CD4-positive, alpha-beta T cell (primary cell): ENCODE measurements at regions not wholly inside any gene's neighbourhood (a gene's known extent, or its start where the extent isn't known, plus 50 kb on each side); places are given as distances from the start of the nearest gene placed in this dataset.

ENCODE experiments used
- ATAC-seq: fragments of 200-7000 bp; cut with Tn5 transposase; one replicate; pipeline ENCODE4 v1.10.0; 2022; ENCODE audit warnings: mild to moderate bottlenecking; ENCODE audit not compliant: poor library complexity
- CTCF ChIA-PET: fragments of 350-600 bp; sonication (Branson Sonifier 250); formaldehyde crosslinking; loops from one replicate; lab custom pipeline; 2021; ENCODE audit warnings: antibody characterized with exemption, inconsistent platforms; lab: Charles Lee
- POLR2A ChIA-PET: fragments of 350-600 bp; sonication (Branson Sonifier 250); formaldehyde crosslinking; loops from one replicate; lab custom pipeline; 2021; ENCODE audit warnings: antibody characterized with exemption, inconsistent platforms; lab: Charles Lee
- DNase-seq, 14 experiments: peaks; one replicate each; pipeline ENCODE4 v3.0.0-alpha.2; 2013 to 2020; ENCODE audit warnings: mixed read lengths in 2 of 14
- H3K27ac ChIP-seq, 2 donors: one replicate each; pipeline versions ENCODE4 v1.5.1 to v1.7.0; 2013; ENCODE audit warnings: low read length in 2 of 2, low read depth in 1 of 2, mild to moderate bottlenecking in 1 of 2
- H3K27me3 ChIP-seq, 2 experiments: 1 replicate in 1 of 2; 2 replicates in 1 of 2; pipeline versions ENCODE4 v1.6.1 to v1.7.0; 2013; ENCODE audit warnings: low read length in 2 of 2, control low read depth in 1 of 2, mild to moderate bottlenecking in 1 of 2, moderate library complexity in 1 of 2; ENCODE audit not compliant: insufficient read depth in 2 of 2, control insufficient read depth in 1 of 2
- H3K36me3 ChIP-seq: one replicate; pipeline ENCODE4 v1.6.1; 2013; ENCODE audit warnings: low read length, control low read depth; ENCODE audit not compliant: insufficient read depth
- H3K4me1 ChIP-seq: one replicate; pipeline ENCODE4 v1.6.1; 2013; ENCODE audit warnings: low read length, control low read depth; ENCODE audit not compliant: insufficient read depth
- H3K4me3 ChIP-seq: one replicate; pipeline ENCODE4 v1.5.1; 2013; ENCODE audit warnings: mild to moderate bottlenecking, low read length, moderate library complexity
- H3K9me3 ChIP-seq, 2 experiments: 1 replicate in 1 of 2; 2 replicates in 1 of 2; pipeline versions ENCODE4 v1.6.1 to v1.7.0; 2013; ENCODE audit warnings: low read length in 2 of 2, mild to moderate bottlenecking in 2 of 2, control low read depth in 1 of 2, moderate library complexity in 1 of 2; ENCODE audit not compliant: control insufficient read depth in 1 of 2, insufficient read depth in 1 of 2
- H3K27ac Mint-ChIP-seq: one replicate; pipeline ENCODE4 v1.8.0; 2020; ENCODE audit warnings: mixed read lengths
- H3K27me3 Mint-ChIP-seq: one replicate; pipeline ENCODE4 v1.8.0; 2021; ENCODE audit warnings: mixed read lengths
- H3K36me3 Mint-ChIP-seq: one replicate; pipeline ENCODE4 v1.8.0; 2021; ENCODE audit warnings: low read depth, mixed read lengths
- H3K4me1 Mint-ChIP-seq: one replicate; pipeline ENCODE4 v1.8.0; 2021; ENCODE audit warnings: low read depth, mixed read lengths
- H3K4me3 Mint-ChIP-seq: one replicate; pipeline ENCODE4 v1.8.0; 2020; ENCODE audit warnings: mild to moderate bottlenecking, mixed read lengths
- H3K9me3 Mint-ChIP-seq: one replicate; pipeline ENCODE4 v1.8.0; 2020; ENCODE audit warnings: mixed read lengths
- intact Hi-C, 2 experiments: fragments of 100-400 bp; cut with DNase I in 1 of 2; cut with micrococcal nuclease in 1 of 2; formaldehyde crosslinking; loops; one replicate each; pipeline versions ENCODE4 v1.15.1 to v1.9.0; 2023 to 2025; cut with DNase I, micrococcal nuclease
- TF ChIP-seq, protein P1 (sequence below): fragments of 200-600 bp; IDR thresholded peaks from one replicate; pipeline ENCODE4 v1.8.0; 2022; ENCODE audit warnings: antibody characterized with exemption, mild to moderate bottlenecking

DNA sequence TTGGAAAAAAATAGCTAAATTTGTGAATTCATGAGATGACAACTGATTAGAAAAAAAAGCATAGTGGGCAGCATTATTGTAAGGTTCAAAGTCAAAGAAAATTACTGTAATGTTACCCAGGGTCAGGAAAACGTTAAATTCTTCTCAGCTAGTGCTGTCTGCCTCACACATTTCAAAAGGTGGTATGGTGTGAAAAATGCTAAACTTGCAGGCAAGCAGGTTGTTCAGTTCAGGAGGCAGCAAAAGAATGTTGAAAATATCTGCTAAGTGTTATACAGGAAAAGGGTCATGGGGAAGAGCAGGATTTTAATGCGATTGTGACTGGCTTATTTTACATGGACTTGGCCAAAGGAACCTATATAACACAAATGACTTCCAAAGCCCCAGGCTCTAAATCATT lies 232.5 kb upstream of the NDST3 start:
- Mint-ChIP-seq H3K27me3 (no peaks in the 10 kb centered on the region), H3K4me3 (no peak overlapping the region), H3K27ac (no peak overlapping the region), H3K9me3 (no peaks in the 10 kb centered on the region), H3K4me1 (no peaks in the 10 kb centered on the region), H3K36me3 (no peaks in the 10 kb centered on the region)
- no peaks in the 10 kb centered on the region for H3K36me3 ChIP-seq
- intact Hi-C loops: no loop called here
- H3K27ac ChIP-seq: no peak overlapping the region
- ATAC-seq: no peak
- no peaks in the 10 kb centered on the region for H3K27me3 ChIP-seq
- H3K4me1 ChIP-seq: no peaks in the 10 kb centered on the region
- CTCF ChIA-PET: no interaction called here
- POLR2A ChIA-PET: no interaction called here
- TF ChIP-seq, protein P1, sequence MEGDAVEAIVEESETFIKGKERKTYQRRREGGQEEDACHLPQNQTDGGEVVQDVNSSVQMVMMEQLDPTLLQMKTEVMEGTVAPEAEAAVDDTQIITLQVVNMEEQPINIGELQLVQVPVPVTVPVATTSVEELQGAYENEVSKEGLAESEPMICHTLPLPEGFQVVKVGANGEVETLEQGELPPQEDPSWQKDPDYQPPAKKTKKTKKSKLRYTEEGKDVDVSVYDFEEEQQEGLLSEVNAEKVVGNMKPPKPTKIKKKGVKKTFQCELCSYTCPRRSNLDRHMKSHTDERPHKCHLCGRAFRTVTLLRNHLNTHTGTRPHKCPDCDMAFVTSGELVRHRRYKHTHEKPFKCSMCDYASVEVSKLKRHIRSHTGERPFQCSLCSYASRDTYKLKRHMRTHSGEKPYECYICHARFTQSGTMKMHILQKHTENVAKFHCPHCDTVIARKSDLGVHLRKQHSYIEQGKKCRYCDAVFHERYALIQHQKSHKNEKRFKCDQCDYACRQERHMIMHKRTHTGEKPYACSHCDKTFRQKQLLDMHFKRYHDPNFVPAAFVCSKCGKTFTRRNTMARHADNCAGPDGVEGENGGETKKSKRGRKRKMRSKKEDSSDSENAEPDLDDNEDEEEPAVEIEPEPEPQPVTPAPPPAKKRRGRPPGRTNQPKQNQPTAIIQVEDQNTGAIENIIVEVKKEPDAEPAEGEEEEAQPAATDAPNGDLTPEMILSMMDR: no peak
- H3K9me3 ChIP-seq: no peaks in the 10 kb centered on the region
- H3K4me3 ChIP-seq: no peak overlapping the region
- DNase-seq: no peak

DNA sequence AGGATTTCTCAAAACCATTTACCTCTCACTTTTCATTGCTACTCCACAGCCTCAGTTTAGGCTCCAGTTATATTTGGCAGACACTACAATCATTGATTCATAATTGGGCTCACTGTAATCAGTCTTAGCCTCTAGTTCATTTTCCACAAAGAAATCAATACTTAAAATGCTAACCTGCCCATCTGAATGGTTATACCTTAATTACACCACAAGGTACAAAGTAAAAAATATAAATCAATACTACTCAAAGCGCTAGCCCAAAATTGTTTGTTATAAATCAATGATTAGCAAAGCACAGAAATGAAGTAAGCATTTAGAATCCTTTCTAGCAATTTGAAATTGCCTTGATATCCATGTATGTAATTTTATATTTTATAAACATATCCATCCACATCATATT lies 222.6 kb upstream of the NDST3 start:
- TF ChIP-seq, protein P1: no peak
- CTCF ChIA-PET: interaction anchor here (1.2 kb wide), 1 partner anchor 18 kb away, joined by 3 read pairs; no protein-coding TSS in a partner anchor
- H3K27me3 ChIP-seq: no peaks in the 10 kb centered on the region
- intact Hi-C loops: no loop called here
- Mint-ChIP-seq H3K27me3 (no peaks in the 10 kb centered on the region), H3K36me3 (no peaks in the 10 kb centered on the region), H3K4me3 (no peak overlapping the region), H3K9me3 (no peaks in the 10 kb centered on the region), H3K27ac (no peak overlapping the region), H3K4me1 (no peaks in the 10 kb centered on the region)
- no peaks in the 10 kb centered on the region for H3K9me3 ChIP-seq
- no peaks in the 10 kb centered on the region for H3K4me1 ChIP-seq
- DNase-seq (no peak), ATAC-seq (no peak)
- no peaks in the 10 kb centered on the region for H3K36me3 ChIP-seq
- H3K4me3 ChIP-seq: no peak overlapping the region
- POLR2A ChIA-PET: no interaction called here
- H3K27ac ChIP-seq: no peak overlapping the region

GRCh38 chr4:117814277-117815246 lies 219.7 kb upstream of the NDST3 start:
- no peak overlapping the region for H3K27ac Mint-ChIP-seq
- Histone ChIP-seq H3K4me3 (no peak overlapping the region), H3K4me1 (no peaks in the 10 kb centered on the region), H3K27ac (no peak overlapping the region), H3K9me3 (no peaks in the 10 kb centered on the region), H3K36me3 (no peaks in the 10 kb centered on the region), H3K27me3 (no peaks in the 10 kb centered on the region)
- no peaks in the 10 kb centered on the region for H3K27me3 Mint-ChIP-seq
- POLR2A ChIA-PET: no interaction called here
- no peak for DNase-seq
- H3K36me3 Mint-ChIP-seq: no peaks in the 10 kb centered on the region
- CTCF ChIA-PET: no interaction called here
- no peaks in the 10 kb centered on the region for H3K9me3 Mint-ChIP-seq
- intact Hi-C loops: no loop called here
- no peak overlapping the region for H3K4me3 Mint-ChIP-seq
- ATAC-seq: no peak
- TF ChIP-seq, protein P1: no peak
- H3K4me1 Mint-ChIP-seq: no peaks in the 10 kb centered on the region
